ENCODE measurements at regions not wholly inside any gene's neighbourhood (a gene's known extent, or its start where the extent isn't known, plus 50 kb on each side); places are given as distances from the start of the nearest gene placed in this dataset.

DNA sequence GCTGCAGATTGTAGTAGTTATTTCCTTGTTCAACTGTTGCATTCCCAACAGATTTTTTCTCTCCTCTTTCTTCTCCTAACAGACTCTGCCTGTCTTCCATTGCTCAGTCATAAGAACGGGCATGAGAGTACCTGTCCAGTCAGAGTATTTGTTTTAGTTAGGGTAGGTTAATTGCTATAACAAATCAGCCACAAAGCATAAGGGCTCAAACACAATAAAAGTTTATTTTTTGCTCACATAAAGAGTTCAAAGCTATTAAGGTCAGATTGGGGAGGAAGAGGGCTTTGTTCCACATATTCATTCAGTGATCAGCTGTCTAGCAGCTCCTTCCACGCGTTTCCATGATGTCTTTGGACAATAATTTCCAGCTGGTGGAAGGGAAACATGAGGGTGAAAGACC, 92.8 kb upstream of the PLXNC1 start:
- TF ChIP-seq SP1 (IDR thresholded peaks at IDR 0.05; ENCODE audit: low read depth): no peak
- no peak for TF ChIP-seq EZH2 (IDR thresholded peaks at IDR 0.05)
- no peak for TF ChIP-seq POLR2A (IDR thresholded peaks at IDR 0.05; ENCODE audit: borderline replicate concordance, extremely low read depth, insufficient read depth, insufficient read length)
- TF ChIP-seq, protein P1, sequence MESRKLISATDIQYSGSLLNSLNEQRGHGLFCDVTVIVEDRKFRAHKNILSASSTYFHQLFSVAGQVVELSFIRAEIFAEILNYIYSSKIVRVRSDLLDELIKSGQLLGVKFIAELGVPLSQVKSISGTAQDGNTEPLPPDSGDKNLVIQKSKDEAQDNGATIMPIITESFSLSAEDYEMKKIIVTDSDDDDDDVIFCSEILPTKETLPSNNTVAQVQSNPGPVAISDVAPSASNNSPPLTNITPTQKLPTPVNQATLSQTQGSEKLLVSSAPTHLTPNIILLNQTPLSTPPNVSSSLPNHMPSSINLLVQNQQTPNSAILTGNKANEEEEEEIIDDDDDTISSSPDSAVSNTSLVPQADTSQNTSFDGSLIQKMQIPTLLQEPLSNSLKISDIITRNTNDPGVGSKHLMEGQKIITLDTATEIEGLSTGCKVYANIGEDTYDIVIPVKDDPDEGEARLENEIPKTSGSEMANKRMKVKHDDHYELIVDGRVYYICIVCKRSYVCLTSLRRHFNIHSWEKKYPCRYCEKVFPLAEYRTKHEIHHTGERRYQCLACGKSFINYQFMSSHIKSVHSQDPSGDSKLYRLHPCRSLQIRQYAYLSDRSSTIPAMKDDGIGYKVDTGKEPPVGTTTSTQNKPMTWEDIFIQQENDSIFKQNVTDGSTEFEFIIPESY (IDR thresholded peaks at IDR 0.05; ENCODE audit: extremely low read depth, insufficient replicate concordance, low read length): no peak
- TF ChIP-seq CTCF (IDR thresholded peaks at IDR 0.05 in 2 of 3, conservative IDR thresholded peaks at IDR 0.05 in 1 of 3; ENCODE audit: borderline replicate concordance in 1 of 3, insufficient read depth in 1 of 3, low read depth in 2 of 3, low read length in 2 of 3): no peak
- no peak for TF ChIP-seq ZFX (IDR thresholded peaks at IDR 0.05)
- no peak for TF ChIP-seq MAX (IDR thresholded peaks at IDR 0.05)
- TF ChIP-seq RAD21 (IDR thresholded peaks at IDR 0.05; ENCODE audit: low read depth): no peak
- TF ChIP-seq SRF (IDR thresholded peaks at IDR 0.05; ENCODE audit: low read depth): no peak
- TF ChIP-seq POLR2AphosphoS5 (IDR thresholded peaks at IDR 0.05; ENCODE audit: low read depth, low read length): no peak

Measured in HCT116 (cell line).